Naive B cell (primary cell): ENCODE measurements at regions not wholly inside any gene's neighbourhood (a gene's known extent, or its start where the extent isn't known, plus 50 kb on each side); places are given as distances from the start of the nearest gene placed in this dataset.
"Not testable (repeated sequence)": the region's sequence is repeated elsewhere in the genome, so short reads cannot be mapped to it uniquely, and the experiment has no call there.

ENCODE experiments used
- ATAC-seq, 2 donors: fragments of 150-1000 bp; cut with Tn5 transposase; 2 replicates each; pipeline ENCODE4 v1.10.0; 2021; ENCODE audit warnings: low read depth in 2 of 2, mild to moderate bottlenecking in 2 of 2, moderate library complexity in 2 of 2
- DNase-seq: peaks from one replicate; pipeline ENCODE4 v3.0.0; 2022
- H3K27ac Mint-ChIP-seq, 6 donors: one replicate each; pipeline ENCODE4 v1.8.0; 2020 to 2022; ENCODE audit warnings: mild to moderate bottlenecking in 6 of 6, mixed read lengths in 6 of 6, moderate library complexity in 5 of 6, inconsistent platforms in 2 of 6
- H3K27me3 Mint-ChIP-seq, 3 donors: one replicate each; pipeline ENCODE4 v1.8.0; 2021 to 2022; ENCODE audit warnings: mixed read lengths in 3 of 3, mild to moderate bottlenecking in 1 of 3
- H3K36me3 Mint-ChIP-seq, 2 donors: one replicate each; pipeline ENCODE4 v1.8.0; 2020 to 2022; ENCODE audit warnings: mixed read lengths in 2 of 2, inconsistent platforms in 1 of 2, mild to moderate bottlenecking in 1 of 2
- H3K4me1 Mint-ChIP-seq, 3 donors: one replicate each; pipeline ENCODE4 v1.8.0; 2020 to 2022; ENCODE audit warnings: mixed read lengths in 3 of 3, inconsistent platforms in 1 of 3, mild to moderate bottlenecking in 1 of 3, moderate library complexity in 1 of 3
- H3K4me3 Mint-ChIP-seq, 8 donors: one replicate each; pipeline ENCODE4 v1.8.0; 2020 to 2022; ENCODE audit warnings: mild to moderate bottlenecking in 8 of 8, mixed read lengths in 8 of 8, moderate library complexity in 8 of 8, inconsistent platforms in 2 of 8
- H3K9me3 Mint-ChIP-seq, 7 donors: one replicate each; pipeline ENCODE4 v1.8.0; 2020 to 2022; ENCODE audit warnings: mixed read lengths in 7 of 7, mild to moderate bottlenecking in 5 of 7, inconsistent platforms in 2 of 7, moderate library complexity in 1 of 7

- peaks cover 10 to 33% (median 23%) of the 10 kb centered on the region in 7 donors for H3K9me3 Mint-ChIP-seq
- not testable (repeated sequence) for H3K27ac Mint-ChIP-seq, H3K36me3 Mint-ChIP-seq, DNase-seq, H3K27me3 Mint-ChIP-seq, H3K4me1 Mint-ChIP-seq, H3K4me3 Mint-ChIP-seq, ATAC-seq
These were observed 432.3 kb upstream of the ID4 start for GRCh38 chr6:19404884-19405283.

GRCh38 chr6:19408331-19408730, 428.8 kb upstream of the ID4 start:
- H3K9me3 Mint-ChIP-seq = peaks cover 6 to 27% (median 18%) of the 10 kb centered on the region in 7 donors
- H3K4me3 Mint-ChIP-seq = no peak overlapping the region
- H3K36me3 Mint-ChIP-seq = peaks cover 0 to 6% of the 10 kb centered on the region in 2 donors
- H3K27me3 Mint-ChIP-seq = no peaks in the 10 kb centered on the region
- H3K4me1 Mint-ChIP-seq = no peaks in the 10 kb centered on the region
- H3K27ac Mint-ChIP-seq = no peak overlapping the region
- DNase-seq (no peak), ATAC-seq (no peak)

GRCh38 chr6:19410481-19410880, 426.7 kb upstream of the ID4 start:
- Mint-ChIP-seq H3K9me3 (peaks cover 0 to 20% (median 11%) of the 10 kb centered on the region in 7 donors), H3K27ac (no peak overlapping the region), H3K4me3 (no peak overlapping the region), H3K36me3 (peaks cover 0 to 2% of the 10 kb centered on the region in 2 donors), H3K4me1 (no peaks in the 10 kb centered on the region), H3K27me3 (no peaks in the 10 kb centered on the region)
- ATAC-seq (no peak), DNase-seq (no peak)

GRCh38 chr6:19413323-19413722, 423.8 kb upstream of the ID4 start:
- no peak for DNase-seq
- ATAC-seq = no peak
- no peaks in the 10 kb centered on the region for H3K36me3 Mint-ChIP-seq
- peaks cover 0 to 15% (median 5%) of the 10 kb centered on the region in 7 donors for H3K9me3 Mint-ChIP-seq
- no peak overlapping the region for H3K27ac Mint-ChIP-seq
- H3K4me1 Mint-ChIP-seq = no peaks in the 10 kb centered on the region
- H3K4me3 Mint-ChIP-seq = no peak overlapping the region
- no peaks in the 10 kb centered on the region for H3K27me3 Mint-ChIP-seq

GRCh38 chr6:19415605-19416326, 421.4 kb upstream of the ID4 start:
- no peak overlapping the region for H3K27ac Mint-ChIP-seq
- H3K9me3 Mint-ChIP-seq = peaks cover 0 to 12% (median 3%) of the 10 kb centered on the region in 7 donors
- DNase-seq = no peak
- ATAC-seq = no peak
- no peaks in the 10 kb centered on the region for H3K36me3 Mint-ChIP-seq
- H3K4me1 Mint-ChIP-seq = no peaks in the 10 kb centered on the region
- H3K4me3 Mint-ChIP-seq = peak overlapping the region in 1 of 8 donors; percentile 7
- no peaks in the 10 kb centered on the region for H3K27me3 Mint-ChIP-seq

- Mint-ChIP-seq H3K4me1 (no peaks in the 10 kb centered on the region), H3K4me3 (no peak overlapping the region), H3K9me3 (peaks cover 0 to 9% (median 5%) of the 10 kb centered on the region in 7 donors), H3K36me3 (no peaks in the 10 kb centered on the region), H3K27ac (no peak overlapping the region), H3K27me3 (no peaks in the 10 kb centered on the region)
- ATAC-seq = no peak
- DNase-seq = no peak
These were observed 420.4 kb upstream of the ID4 start for GRCh38 chr6:19416811-19417210.

- H3K27ac Mint-ChIP-seq = no peak overlapping the region
- H3K36me3 Mint-ChIP-seq = no peaks in the 10 kb centered on the region
- H3K4me1 Mint-ChIP-seq = no peaks in the 10 kb centered on the region
- no peak overlapping the region for H3K4me3 Mint-ChIP-seq
- no peaks in the 10 kb centered on the region for H3K27me3 Mint-ChIP-seq
- H3K9me3 Mint-ChIP-seq = peaks cover 0 to 9% (median 5%) of the 10 kb centered on the region in 7 donors
- no peak for ATAC-seq
- DNase-seq = no peak
These were observed 419.5 kb upstream of the ID4 start for GRCh38 chr6:19417713-19418112.

- H3K9me3 Mint-ChIP-seq = peaks cover 2 to 13% (median 4%) of the 10 kb centered on the region in 7 donors
- no peak for ATAC-seq
- no peak overlapping the region for H3K4me3 Mint-ChIP-seq
- no peak overlapping the region for H3K27ac Mint-ChIP-seq
- H3K27me3 Mint-ChIP-seq = no peaks in the 10 kb centered on the region
- no peak for DNase-seq
- H3K4me1 Mint-ChIP-seq = no peaks in the 10 kb centered on the region
- no peaks in the 10 kb centered on the region for H3K36me3 Mint-ChIP-seq
These were observed 412.3 kb upstream of the ID4 start for GRCh38 chr6:19424853-19425252.

GRCh38 chr6:19427548-19427947, 409.6 kb upstream of the ID4 start:
- no peak for DNase-seq
- no peaks in the 10 kb centered on the region for H3K4me1 Mint-ChIP-seq
- peaks cover 0 to 15% (median 7%) of the 10 kb centered on the region in 7 donors for H3K9me3 Mint-ChIP-seq
- no peaks in the 10 kb centered on the region for H3K36me3 Mint-ChIP-seq
- H3K27me3 Mint-ChIP-seq = no peaks in the 10 kb centered on the region
- H3K4me3 Mint-ChIP-seq = no peak overlapping the region
- no peak overlapping the region for H3K27ac Mint-ChIP-seq
- no peak for ATAC-seq

GRCh38 chr6:19432966-19433498, 404.1 kb upstream of the ID4 start:
- ATAC-seq (no peak), DNase-seq (no peak)
- Mint-ChIP-seq H3K4me1 (no peaks in the 10 kb centered on the region), H3K27ac (no peak overlapping the region), H3K36me3 (no peaks in the 10 kb centered on the region), H3K4me3 (no peak overlapping the region), H3K9me3 (peaks cover 0 to 15% (median 11%) of the 10 kb centered on the region in 7 donors), H3K27me3 (no peaks in the 10 kb centered on the region)

GRCh38 chr6:19434065-19434464, 403.1 kb upstream of the ID4 start:
- Mint-ChIP-seq H3K4me1 (no peaks in the 10 kb centered on the region), H3K36me3 (no peaks in the 10 kb centered on the region), H3K4me3 (no peak overlapping the region), H3K27ac (no peak overlapping the region), H3K27me3 (no peaks in the 10 kb centered on the region), H3K9me3 (peaks cover 0 to 15% (median 11%) of the 10 kb centered on the region in 7 donors)
- no peak for ATAC-seq
- DNase-seq = no peak

- DNase-seq (no peak), ATAC-seq (no peak)
- Mint-ChIP-seq H3K4me3 (no peak overlapping the region), H3K27me3 (no peaks in the 10 kb centered on the region), H3K27ac (no peak overlapping the region), H3K9me3 (peaks cover 0 to 16% (median 10%) of the 10 kb centered on the region in 7 donors), H3K4me1 (no peaks in the 10 kb centered on the region), H3K36me3 (no peaks in the 10 kb centered on the region)
These were observed 401.4 kb upstream of the ID4 start for GRCh38 chr6:19435755-19436154.

- DNase-seq (no peak), ATAC-seq (no peak)
- Mint-ChIP-seq H3K27ac (no peak overlapping the region), H3K4me1 (no peaks in the 10 kb centered on the region), H3K9me3 (peaks cover 2 to 13% (median 8%) of the 10 kb centered on the region in 7 donors), H3K4me3 (no peak overlapping the region), H3K27me3 (no peaks in the 10 kb centered on the region), H3K36me3 (no peaks in the 10 kb centered on the region)
These were observed 398.4 kb upstream of the ID4 start for GRCh38 chr6:19438566-19439353.

- Mint-ChIP-seq H3K27ac (no peak overlapping the region), H3K27me3 (no peaks in the 10 kb centered on the region), H3K36me3 (no peaks in the 10 kb centered on the region)
These were observed 396.6 kb upstream of the ID4 start for GRCh38 chr6:19440531-19440930.

More at GRCh38 chr6:19440531-19440930, 396.6 kb upstream of the ID4 start:
- H3K4me3 Mint-ChIP-seq = no peak overlapping the region
- DNase-seq (no peak), ATAC-seq (no peak)
- peaks cover 2 to 13% (median 8%) of the 10 kb centered on the region in 7 donors for H3K9me3 Mint-ChIP-seq
- H3K4me1 Mint-ChIP-seq = no peaks in the 10 kb centered on the region
